B cell (primary cell): ENCODE measurements at regions not wholly inside any gene's neighbourhood (a gene's known extent, or its start where the extent isn't known, plus 50 kb on each side); places are given as distances from the start of the nearest gene placed in this dataset.

Experiments used
- ATAC-seq: fragments of 200-7000 bp; cut with Tn5 transposase; one replicate; pipeline ENCODE4 v1.10.0; 2021; ENCODE audit warnings: low read depth, mild to moderate bottlenecking, moderate number of reproducible peaks, moderate library complexity
- CTCF ChIA-PET: fragments of 350-600 bp; sonication (Branson Sonifier 250); formaldehyde crosslinking; loops from one replicate; lab custom pipeline; 2021; ENCODE audit warnings: antibody characterized with exemption, inconsistent platforms; lab: Charles Lee
- POLR2A ChIA-PET: fragments of 350-600 bp; sonication (Branson Sonifier 250); formaldehyde crosslinking; loops from one replicate; lab custom pipeline; 2021; ENCODE audit warnings: antibody characterized with exemption; lab: Charles Lee
- DNase-seq: peaks from one replicate; pipeline ENCODE4 v3.0.0; 2013
- H2AFZ ChIP-seq: 2 replicates; pipeline ENCODE4 v1.6.1; 2012; ENCODE audit warnings: mild to moderate bottlenecking, low read depth, low read length; ENCODE audit not compliant: insufficient read depth, poor library complexity, severe bottlenecking
- H3K27ac ChIP-seq, 2 donors: 1 replicate in 1 of 2; 2 replicates in 1 of 2; pipeline ENCODE4 v1.5.1; 2012 to 2013; ENCODE audit warnings: low read length in 2 of 2, mild to moderate bottlenecking in 2 of 2, moderate library complexity in 1 of 2
- H3K27me3 ChIP-seq, 4 experiments: fragments of 200-600 bp in 1 of 4; sonication (generic) in 1 of 4; replicated peaks in 1 of 4; 1 replicate in 2 of 4; 2 replicates in 2 of 4; pipeline versions ENCODE4 v1.6.1 to v1.7.0; 2013 to 2016; ENCODE audit warnings: low read length in 3 of 4, mild to moderate bottlenecking in 2 of 4, mixed read lengths in 1 of 4, moderate library complexity in 1 of 4; ENCODE audit not compliant: insufficient read depth in 4 of 4, control insufficient read depth in 3 of 4; ENCODE audit errors: control extremely low read depth in 1 of 4
- H3K36me3 ChIP-seq, 2 experiments: replicated peaks in 1 of 2; 1 replicate in 1 of 2; 2 replicates in 1 of 2; pipeline versions ENCODE4 v1.6.1 to v1.7.1; 2013; ENCODE audit warnings: low read length in 1 of 2; ENCODE audit not compliant: insufficient read depth in 2 of 2, control insufficient read depth in 1 of 2; ENCODE audit errors: control extremely low read depth in 1 of 2, extremely low read depth in 1 of 2
- H3K4me1 ChIP-seq, 2 donors: fragments of 200-600 bp in 1 of 2; sonication (generic) in 1 of 2; 1 replicate in 1 of 2; 2 replicates in 1 of 2; pipeline versions ENCODE4 v1.5.1 to v1.6.1; 2013 to 2017; ENCODE audit warnings: low read length in 2 of 2; ENCODE audit not compliant: control insufficient read depth in 2 of 2, insufficient read depth in 2 of 2
- H3K4me2 ChIP-seq: replicated peaks from 2 replicates; pipeline ENCODE3; 2012; ENCODE audit warnings: mild to moderate bottlenecking, low read depth, low read length; ENCODE audit not compliant: poor library complexity, severe bottlenecking
- H3K4me3 ChIP-seq, 5 experiments: fragments of 200-600 bp in 1 of 5; sonication (generic) in 1 of 5; 1 replicate in 3 of 5; 2 replicates in 2 of 5; pipeline versions ENCODE4 v1.5.1 to v1.7.0; 2011 to 2016; ENCODE audit warnings: low read length in 4 of 5, mild to moderate bottlenecking in 4 of 5, low read depth in 2 of 5, control low read depth in 1 of 5, moderate library complexity in 1 of 5; ENCODE audit not compliant: insufficient read depth in 1 of 5; ENCODE audit errors: control extremely low read depth in 1 of 5, extremely low read depth in 1 of 5
- H3K79me2 ChIP-seq: fragments of 200-600 bp; sonication (generic); one replicate; pipeline ENCODE4 v1.6.0; 2016; ENCODE audit warnings: low read length; ENCODE audit not compliant: control insufficient read depth, insufficient read depth
- H3K9ac ChIP-seq: fragments of 200-600 bp; sonication (generic); 2 replicates; pipeline ENCODE4 v1.6.1; 2017; ENCODE audit warnings: mild to moderate bottlenecking, low read length, moderate library complexity
- H3K9me3 ChIP-seq, 3 donors: one replicate each; pipeline versions ENCODE4 v1.6.1 to v1.7.1; 2013; ENCODE audit warnings: low read length in 2 of 3; ENCODE audit not compliant: control insufficient read depth in 2 of 3, insufficient read depth in 1 of 3; ENCODE audit errors: control extremely low read depth in 1 of 3
- H4K20me1 ChIP-seq: 2 replicates; pipeline ENCODE4 v1.6.0; 2012; ENCODE audit warnings: mild to moderate bottlenecking, low read length; ENCODE audit not compliant: insufficient read depth, control insufficient read depth, poor library complexity, severe bottlenecking
- H3K27ac Mint-ChIP-seq: one replicate; pipeline ENCODE4 v1.8.0; 2021; ENCODE audit warnings: mixed read lengths
- H3K27me3 Mint-ChIP-seq: one replicate; pipeline ENCODE4 v1.8.0; 2021; ENCODE audit warnings: mixed read lengths
- H3K4me1 Mint-ChIP-seq: one replicate; pipeline ENCODE4 v1.8.0; 2021; ENCODE audit warnings: mixed read lengths
- H3K4me3 Mint-ChIP-seq: one replicate; pipeline ENCODE4 v1.8.0; 2021; ENCODE audit warnings: mixed read lengths
- H3K9me3 Mint-ChIP-seq: one replicate; pipeline ENCODE4 v1.8.0; 2022; ENCODE audit warnings: mixed read lengths; ENCODE audit not compliant: insufficient read depth
- EZH2 ChIP-seq: IDR thresholded peaks from 2 replicates; pipeline ENCODE4 v1.6.1; 2012; ENCODE audit warnings: borderline replicate concordance, low read depth, mild to moderate bottlenecking, moderate library complexity, low read length; ENCODE audit not compliant: insufficient read depth, poor library complexity, severe bottlenecking
- WGBS: methylation state at CpG from one replicate; pipeline ENCODE4 v1.1.5; 2013; ENCODE audit warnings: missing lambda C conversion rate; ENCODE audit not compliant: insufficient coverage; 5-methylcytosine and 5-hydroxymethylcytosine counted together
- intact Hi-C: fragments of 100-400 bp; cut with micrococcal nuclease; formaldehyde crosslinking; loops from one replicate; pipeline ENCODE4 v1.10.0; 2022
- TF ChIP-seq, protein P1 (sequence below): fragments of 200-600 bp; IDR thresholded peaks from one replicate; pipeline ENCODE4 v1.8.0; 2022; ENCODE audit warnings: antibody characterized with exemption, mild to moderate bottlenecking

DNA sequence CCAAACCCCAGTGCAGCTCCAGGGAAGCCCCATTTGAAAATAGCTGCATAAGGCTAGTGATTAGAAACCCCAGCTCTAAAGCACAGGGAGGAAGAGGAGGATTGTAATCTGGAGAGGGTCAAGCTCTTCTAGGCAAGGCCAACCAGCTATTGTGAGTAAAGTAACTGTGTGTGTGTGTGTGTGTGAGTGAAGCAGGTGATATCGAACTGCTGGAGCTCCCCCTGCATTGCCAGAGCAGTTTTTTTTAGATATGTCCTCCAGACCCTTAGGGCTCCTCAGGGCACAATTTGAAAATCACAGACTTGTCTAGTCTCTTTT lies 177.4 kb upstream of the NABP1 start:
- H3K4me3 Mint-ChIP-seq = no peak overlapping the region
- ATAC-seq = no peak
- H3K27ac Mint-ChIP-seq = no peak overlapping the region
- no peak for TF ChIP-seq EZH2
- TF ChIP-seq, protein P1, sequence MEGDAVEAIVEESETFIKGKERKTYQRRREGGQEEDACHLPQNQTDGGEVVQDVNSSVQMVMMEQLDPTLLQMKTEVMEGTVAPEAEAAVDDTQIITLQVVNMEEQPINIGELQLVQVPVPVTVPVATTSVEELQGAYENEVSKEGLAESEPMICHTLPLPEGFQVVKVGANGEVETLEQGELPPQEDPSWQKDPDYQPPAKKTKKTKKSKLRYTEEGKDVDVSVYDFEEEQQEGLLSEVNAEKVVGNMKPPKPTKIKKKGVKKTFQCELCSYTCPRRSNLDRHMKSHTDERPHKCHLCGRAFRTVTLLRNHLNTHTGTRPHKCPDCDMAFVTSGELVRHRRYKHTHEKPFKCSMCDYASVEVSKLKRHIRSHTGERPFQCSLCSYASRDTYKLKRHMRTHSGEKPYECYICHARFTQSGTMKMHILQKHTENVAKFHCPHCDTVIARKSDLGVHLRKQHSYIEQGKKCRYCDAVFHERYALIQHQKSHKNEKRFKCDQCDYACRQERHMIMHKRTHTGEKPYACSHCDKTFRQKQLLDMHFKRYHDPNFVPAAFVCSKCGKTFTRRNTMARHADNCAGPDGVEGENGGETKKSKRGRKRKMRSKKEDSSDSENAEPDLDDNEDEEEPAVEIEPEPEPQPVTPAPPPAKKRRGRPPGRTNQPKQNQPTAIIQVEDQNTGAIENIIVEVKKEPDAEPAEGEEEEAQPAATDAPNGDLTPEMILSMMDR = no peak
- Histone ChIP-seq H3K36me3 (no peaks in the 10 kb centered on the region), H2AFZ (no peak overlapping the region), H4K20me1 (no peaks in the 10 kb centered on the region), H3K9me3 (no peaks in the 10 kb centered on the region), H3K27me3 (peaks cover 0 to under 1% (median 0%) of the 10 kb centered on the region in 4 experiments), H3K79me2 (no peaks in the 10 kb centered on the region), H3K4me2 (no peak overlapping the region), H3K4me1 (no peaks in the 10 kb centered on the region), H3K4me3 (no peak overlapping the region), H3K27ac (no peak overlapping the region), H3K9ac (no peak overlapping the region)
- POLR2A ChIA-PET = no interaction called here
- DNase-seq = no peak
- WGBS = no CpG with 5 or more reads among the region's 1 CpG
- intact Hi-C loops = no loop called here
- no peaks in the 10 kb centered on the region for H3K9me3 Mint-ChIP-seq
- H3K4me1 Mint-ChIP-seq = no peaks in the 10 kb centered on the region
- CTCF ChIA-PET = interaction anchor here (1.0 to 1.5 kb wide), 5 partner anchors 269 to 448 kb away, joined by 3 to 6 read pairs (median 4); no protein-coding TSS in a partner anchor
- no peaks in the 10 kb centered on the region for H3K27me3 Mint-ChIP-seq

DNA sequence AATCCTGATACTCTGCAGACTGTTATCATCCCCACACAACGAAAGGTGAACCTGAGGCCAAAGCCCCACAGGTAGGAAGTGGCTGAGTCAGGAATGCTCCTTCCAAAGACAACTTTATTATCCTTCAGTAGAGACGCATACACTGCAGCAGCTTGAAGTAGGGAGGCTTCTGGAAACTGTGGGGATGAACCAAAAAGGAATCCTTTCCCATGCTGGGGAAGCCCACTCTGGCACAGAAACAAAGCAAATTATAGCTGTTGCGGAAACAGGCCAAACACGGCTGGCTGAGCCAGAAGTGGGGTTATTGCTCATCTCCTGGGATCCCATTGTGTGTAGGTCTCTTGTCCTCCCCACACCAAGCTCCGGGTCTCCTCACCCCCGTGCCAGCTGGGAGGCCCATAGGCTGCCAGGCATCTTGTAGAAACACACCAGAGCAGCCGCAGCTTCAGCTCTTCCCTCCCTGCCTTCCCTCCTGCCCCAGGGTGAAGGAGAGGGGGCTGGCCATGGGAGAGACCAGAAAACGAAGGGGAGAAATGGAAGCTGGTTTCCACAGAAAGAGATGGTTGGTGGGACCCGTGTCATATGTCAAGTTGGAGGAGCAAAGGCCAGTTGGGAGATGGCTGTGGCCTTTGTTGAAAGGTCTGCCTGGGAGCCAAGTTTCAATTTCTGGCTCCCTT lies 176.9 kb upstream of the NABP1 start:
- Histone ChIP-seq H3K27ac (no peak overlapping the region), H3K9ac (no peak overlapping the region), H3K4me3 (no peak overlapping the region), H3K4me2 (no peak overlapping the region), H3K9me3 (no peaks in the 10 kb centered on the region), H3K79me2 (no peaks in the 10 kb centered on the region), H3K36me3 (no peaks in the 10 kb centered on the region), H4K20me1 (no peaks in the 10 kb centered on the region), H2AFZ (no peak overlapping the region), H3K27me3 (peaks cover 0 to 2% (median 0%) of the 10 kb centered on the region in 4 experiments), H3K4me1 (no peaks in the 10 kb centered on the region)
- intact Hi-C loops = no loop called here
- POLR2A ChIA-PET = no interaction called here
- TF ChIP-seq, protein P1 = no peak
- TF ChIP-seq EZH2 = no peak
- DNase-seq = no peak
- Mint-ChIP-seq H3K4me1 (no peaks in the 10 kb centered on the region), H3K9me3 (no peaks in the 10 kb centered on the region), H3K27me3 (no peaks in the 10 kb centered on the region), H3K4me3 (no peak overlapping the region), H3K27ac (no peak overlapping the region)
- no peak for ATAC-seq
- WGBS = 83% methylated on average over 4 of the region's 9 CpGs
- CTCF ChIA-PET = interaction anchor here (0.7 to 1.5 kb wide), 6 partner anchors 270 to 449 kb away, joined by 3 to 6 read pairs (median 4); no protein-coding TSS in a partner anchor
